ENCODE measurements at regions not wholly inside any gene's neighbourhood (a gene's known extent, or its start where the extent isn't known, plus 50 kb on each side); places are given as distances from the start of the nearest gene placed in this dataset.
A peak's percentile ranks its signal among the peaks of the same experiment; 100 is the strongest.

DNA sequence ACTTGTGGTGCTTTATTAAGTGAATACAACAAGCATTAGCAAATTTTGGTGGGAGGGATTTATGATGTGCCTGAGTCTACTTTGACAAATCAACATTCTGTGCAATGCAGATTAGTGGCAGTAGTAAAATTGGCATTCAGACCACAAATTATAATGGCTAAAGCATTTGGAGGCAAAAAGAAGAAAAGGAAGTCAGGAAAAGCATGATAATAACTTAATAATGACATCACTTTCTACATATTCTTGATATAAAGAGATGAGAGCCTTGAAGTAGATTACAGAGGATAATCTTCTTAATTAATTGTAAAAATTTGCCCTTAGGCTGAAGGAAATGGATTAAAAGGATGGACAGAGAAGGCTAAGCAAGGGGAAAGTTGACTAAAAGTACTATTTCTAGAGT lies 126.0 kb downstream of the SLC6A15 start:
- no peak overlapping the region for H3K18ac ChIP-seq (ENCODE audit: extremely low read depth, low read length)
- H3K36me3 ChIP-seq (ENCODE audit: control insufficient read depth in 2 of 4, insufficient read depth in 4 of 4, low read length in 3 of 4): no peaks in the 10 kb centered on the region
- FAIRE-seq (no peak), DNase-seq (ENCODE audit: low read depth in 1 of 2, low spot score in 2 of 2) (no peak)
- no peak overlapping the region for H3K4me2 ChIP-seq (ENCODE audit: insufficient read depth in 1 of 2, low read depth in 2 of 2, low read length in 2 of 2)
- H2BK5ac ChIP-seq (ENCODE audit: low read depth, low read length): no peak overlapping the region
- no peaks in the 10 kb centered on the region for H3K4me1 ChIP-seq (replicated peaks in 1 of 4; ENCODE audit: control insufficient read depth in 3 of 4, insufficient read depth in 4 of 4, low read length in 3 of 4)
- no peak overlapping the region for H2AFZ ChIP-seq (ENCODE audit: low read length)
- peaks cover 0 to 1% (median 0%) of the 10 kb centered on the region in 4 experiments; a peak in 1 of 7 replicates for H3K27me3 ChIP-seq (replicated peaks in 1 of 4; ENCODE audit: control insufficient read depth in 3 of 4, extremely low read depth in 1 of 4, insufficient read depth in 3 of 4, low read length in 3 of 4)
- no peak overlapping the region for H3K4me3 ChIP-seq (ENCODE audit: extremely low read depth in 1 of 4, insufficient read depth in 2 of 4, low read depth in 3 of 4, low read length in 4 of 4)
- H2AK5ac ChIP-seq (ENCODE audit: low read depth, low read length): no peak overlapping the region
- H2BK20ac ChIP-seq (ENCODE audit: low read length): no peak overlapping the region
- no peaks in the 10 kb centered on the region for H3K9me3 ChIP-seq (ENCODE audit: insufficient read depth in 2 of 2, low read depth in 1 of 2, low read length in 1 of 2)
- no peak overlapping the region for H4K91ac ChIP-seq (replicated peaks; ENCODE audit: insufficient read length, low read length)
- TF ChIP-seq CBX5 (IDR thresholded peaks at IDR 0.05; ENCODE audit: low read depth, low read length) (no peak), MAFK (IDR thresholded peaks at IDR 0.05; ENCODE audit: low read depth, low read length) (no peak), CREB1 (IDR thresholded peaks at IDR 0.05) (no peak), GABPA (IDR thresholded peaks at IDR 0.05; ENCODE audit: borderline replicate concordance, insufficient read depth, low read length) (no peak), SIN3A (conservative IDR thresholded peaks at IDR 0.05 in 1 of 2, IDR thresholded peaks at IDR 0.05 in 1 of 2; ENCODE audit: low read depth in 1 of 2, low read length in 2 of 2) (no peak), SIX5 (IDR thresholded peaks at IDR 0.05; ENCODE audit: low read depth, low read length) (no peak), POU5F1 (IDR thresholded peaks at IDR 0.05; ENCODE audit: low read depth, low read length) (no peak), ZNF274 (IDR thresholded peaks at IDR 0.05; ENCODE audit: borderline replicate concordance, extremely low read depth, low read length) (no peak), TBP (IDR thresholded peaks at IDR 0.05; ENCODE audit: low read depth, low read length) (no peak), SP2 (IDR thresholded peaks at IDR 0.05; ENCODE audit: low read length) (no peak)
- no peaks in the 10 kb centered on the region for H3K23me2 ChIP-seq (ENCODE audit: low read depth, low read length)
- H2BK15ac ChIP-seq (ENCODE audit: low read length): no peak overlapping the region
- no peak overlapping the region for H3K4ac ChIP-seq (replicated peaks; ENCODE audit: insufficient read length, low read depth, low read length)
- H2BK12ac ChIP-seq (ENCODE audit: low read depth, low read length): no peak overlapping the region
- POLR2A ChIA-PET (ENCODE audit: partially characterized antibody): no interaction called here
- no peaks in the 10 kb centered on the region for H3K79me1 ChIP-seq (ENCODE audit: low read depth, low read length)
- CTCF ChIA-PET (ENCODE audit: partially characterized antibody): no interaction called here
- no peak overlapping the region for H3K14ac ChIP-seq (ENCODE audit: insufficient read length)
- H4K5ac ChIP-seq (ENCODE audit: insufficient read length, low read depth, low read length): no peak overlapping the region
- no peaks in the 10 kb centered on the region for H4K20me1 ChIP-seq (replicated peaks in 1 of 2; ENCODE audit: control insufficient read depth in 1 of 2, insufficient read depth in 2 of 2, low read length in 2 of 2)
- H3K56ac ChIP-seq (replicated peaks; ENCODE audit: insufficient read length, low read depth, low read length): no peak overlapping the region
- H3K9ac ChIP-seq (replicated peaks in 1 of 4; ENCODE audit: extremely low read depth in 1 of 4, low read depth in 3 of 4, low read length in 3 of 4): peak overlapping the region in 1 of 4 experiments; percentile 13; a peak in 1 of 7 replicates
- no peak overlapping the region for H3K27ac ChIP-seq (ENCODE audit: low read depth, low read length)
- no peak overlapping the region for H2BK120ac ChIP-seq (replicated peaks; ENCODE audit: low read depth, low read length)
- no peaks in the 10 kb centered on the region for H3K79me2 ChIP-seq (ENCODE audit: control insufficient read depth in 1 of 2, insufficient read depth in 2 of 2, low read length in 2 of 2)
- no peak overlapping the region for H4K8ac ChIP-seq (ENCODE audit: extremely low read depth, insufficient read depth, low read length)
- H3K23ac ChIP-seq (ENCODE audit: insufficient read length): no peak overlapping the region

All from H1 (cell line).